H1 (cell line): ENCODE measurements at regions not wholly inside any gene's neighbourhood (a gene's known extent, or its start where the extent isn't known, plus 50 kb on each side); places are given as distances from the start of the nearest gene placed in this dataset.

Source experiments
- ATF3 ChIP-seq: IDR thresholded peaks from 2 replicates; pipeline ENCODE4 v1.6.1; 2011; ENCODE audit warnings: low read depth, mild to moderate bottlenecking, low read length; ENCODE audit not compliant: insufficient read depth
- CREB1 ChIP-seq: IDR thresholded peaks from 2 replicates; pipeline ENCODE4 v1.6.1; 2012; ENCODE audit warnings: inconsistent platforms
- CTCF ChIP-seq, 3 experiments: IDR thresholded peaks; 1 replicate in 2 of 3; 2 replicates in 1 of 3; pipeline versions ENCODE4 v1.5.1 to v1.6.1; 2011; ENCODE audit warnings: low read length in 3 of 3, mild to moderate bottlenecking in 3 of 3, inconsistent platforms in 2 of 3, low read depth in 1 of 3, moderate library complexity in 1 of 3; ENCODE audit not compliant: insufficient read depth in 1 of 3; ENCODE audit errors: control extremely low read depth in 1 of 3
- EGR1 ChIP-seq: IDR thresholded peaks from 2 replicates; pipeline ENCODE4 v1.6.1; 2011; ENCODE audit warnings: low read depth, low read length, borderline replicate concordance
- EZH2 ChIP-seq: fragments of 200-600 bp; sonication (generic); IDR thresholded peaks from 2 replicates; pipeline ENCODE4 v1.7.1; 2012; ENCODE audit warnings: low read depth, mild to moderate bottlenecking, moderate library complexity, low read length, inconsistent platforms; ENCODE audit not compliant: severe bottlenecking
- MAFK ChIP-seq: IDR thresholded peaks from 2 replicates; pipeline ENCODE4 v1.6.1; 2012; ENCODE audit warnings: low read depth, mild to moderate bottlenecking, improper control_type of control experiment, low read length
- POLR2A ChIP-seq, 2 experiments: IDR thresholded peaks; 1 replicate in 1 of 2; 2 replicates in 1 of 2; pipeline ENCODE4 v1.6.1; 2011; ENCODE audit warnings: low read depth in 2 of 2, low read length in 2 of 2, mild to moderate bottlenecking in 2 of 2; ENCODE audit errors: control extremely low read depth in 1 of 2
- SIN3A ChIP-seq, 2 experiments: IDR thresholded peaks in 1 of 2; conservative IDR thresholded peaks in 1 of 2; 2 replicates each; pipeline ENCODE4 v1.6.1; 2011 to 2012; ENCODE audit warnings: low read length in 2 of 2, improper control_type of control experiment in 1 of 2, low read depth in 1 of 2, mild to moderate bottlenecking in 1 of 2
- SRF ChIP-seq: IDR thresholded peaks from 2 replicates; pipeline ENCODE4 v1.6.1; 2011; ENCODE audit warnings: mild to moderate bottlenecking, low read depth, low read length, moderate library complexity
- TAF1 ChIP-seq: IDR thresholded peaks from 2 replicates; pipeline ENCODE4 v1.6.1; 2011; ENCODE audit warnings: mild to moderate bottlenecking, low read depth, low read length

- TF ChIP-seq EGR1: no peak
- TF ChIP-seq CTCF (IDR thresholded peaks at IDR 0.05; ENCODE audit: control extremely low read depth in 1 of 3, insufficient read depth in 1 of 3, low read depth in 1 of 3, low read length in 3 of 3): no peak
- TF ChIP-seq SIN3A (conservative IDR thresholded peaks at IDR 0.05 in 1 of 2, IDR thresholded peaks at IDR 0.05 in 1 of 2; ENCODE audit: low read depth in 1 of 2, low read length in 2 of 2): no peak
- no peak for TF ChIP-seq TAF1
- no peak for TF ChIP-seq MAFK
- TF ChIP-seq POLR2A (IDR thresholded peaks at IDR 0.05; ENCODE audit: control extremely low read depth in 1 of 2, low read depth in 2 of 2, low read length in 2 of 2): no peak
- TF ChIP-seq ATF3: no peak
- TF ChIP-seq CREB1: no peak
- TF ChIP-seq EZH2: no peak
- TF ChIP-seq SRF: no peak
Observed at GRCh38 chr9:95574866-95575553, 58.2 kb upstream of the PTCH1 start.
